ENCODE measurements at regions not wholly inside any gene's neighbourhood (a gene's known extent, or its start where the extent isn't known, plus 50 kb on each side); places are given as distances from the start of the nearest gene placed in this dataset.

- FAIRE-seq: no peak
- WGBS, 2 experiments (ENCODE audit: extremely low coverage in 1 of 2, insufficient coverage in 1 of 2, insufficient read length in 1 of 2, insufficient replicate concordance in 2 of 2, low coverage in 1 of 2, low lambda C conversion rate in 2 of 2, missing lambda C conversion rate in 1 of 2): 96% methylated on average over 2 of the region's 2 CpGs; no CpG with 5 or more reads in 1 of the 2 experiments
- H3K4me2 ChIP-seq (ENCODE audit: insufficient read depth in 1 of 2, low read depth in 2 of 2, low read length in 2 of 2): no peak overlapping the region
Observed at GRCh38 chr2:34851804-34852203, 1252.7 kb upstream of the FAM98A start.

More at GRCh38 chr2:34851804-34852203, 1252.7 kb upstream of the FAM98A start:
- Histone ChIP-seq H2AFZ (ENCODE audit: low read length) (no peak overlapping the region), H2BK120ac (replicated peaks; ENCODE audit: low read depth, low read length) (no peak overlapping the region), H3K4me1 (replicated peaks in 1 of 4; ENCODE audit: control insufficient read depth in 3 of 4, insufficient read depth in 4 of 4, low read length in 3 of 4) (no peaks in the 10 kb centered on the region), H3K4ac (replicated peaks; ENCODE audit: insufficient read length, low read depth, low read length) (no peak overlapping the region), H3K4me3 (ENCODE audit: extremely low read depth in 1 of 4, insufficient read depth in 2 of 4, low read depth in 3 of 4, low read length in 4 of 4) (no peak overlapping the region), H3K36me3 (ENCODE audit: control insufficient read depth in 2 of 4, insufficient read depth in 4 of 4, low read length in 3 of 4) (no peaks in the 10 kb centered on the region), H2AK5ac (ENCODE audit: low read depth, low read length) (no peak overlapping the region), H4K5ac (ENCODE audit: insufficient read length, low read depth, low read length) (no peak overlapping the region), H3K18ac (ENCODE audit: extremely low read depth, low read length) (no peak overlapping the region), H3K56ac (replicated peaks; ENCODE audit: insufficient read length, low read depth, low read length) (no peak overlapping the region), H3K79me1 (ENCODE audit: low read depth, low read length) (no peaks in the 10 kb centered on the region), H3K27me3 (replicated peaks in 1 of 4; ENCODE audit: control insufficient read depth in 3 of 4, extremely low read depth in 1 of 4, insufficient read depth in 3 of 4, low read length in 3 of 4) (no peaks in the 10 kb centered on the region), H3K23ac (ENCODE audit: insufficient read length) (no peak overlapping the region), H3K14ac (ENCODE audit: insufficient read length) (no peak overlapping the region), H2BK12ac (ENCODE audit: low read depth, low read length) (no peak overlapping the region), H2BK20ac (ENCODE audit: low read length) (no peak overlapping the region), H3K23me2 (ENCODE audit: low read depth, low read length) (no peaks in the 10 kb centered on the region), H3K9me3 (ENCODE audit: insufficient read depth in 2 of 2, low read depth in 1 of 2, low read length in 1 of 2) (no peaks in the 10 kb centered on the region), H4K20me1 (replicated peaks in 1 of 2; ENCODE audit: control insufficient read depth in 1 of 2, insufficient read depth in 2 of 2, low read length in 2 of 2) (no peaks in the 10 kb centered on the region), H2BK15ac (ENCODE audit: low read length) (no peak overlapping the region), H3K9ac (replicated peaks in 1 of 4; ENCODE audit: extremely low read depth in 1 of 4, low read depth in 3 of 4, low read length in 3 of 4) (no peak overlapping the region), H3K27ac (ENCODE audit: low read depth, low read length) (no peak overlapping the region), H4K91ac (replicated peaks; ENCODE audit: insufficient read length, low read length) (no peak overlapping the region), H4K8ac (ENCODE audit: extremely low read depth, insufficient read depth, low read length) (no peak overlapping the region), H2BK5ac (ENCODE audit: low read depth, low read length) (no peak overlapping the region), H3K79me2 (ENCODE audit: control insufficient read depth in 1 of 2, insufficient read depth in 2 of 2, low read length in 2 of 2) (no peaks in the 10 kb centered on the region)
- TF ChIP-seq FOSL1 (IDR thresholded peaks at IDR 0.05; ENCODE audit: insufficient read depth, low read depth, low read length) (no peak), POLR2A (IDR thresholded peaks at IDR 0.05; ENCODE audit: control extremely low read depth in 1 of 2, low read depth in 2 of 2, low read length in 2 of 2) (no peak), TAF1 (IDR thresholded peaks at IDR 0.05; ENCODE audit: low read depth, low read length) (no peak), POLR2AphosphoS5 (IDR thresholded peaks at IDR 0.05; ENCODE audit: low read depth, low read length) (no peak), BACH1 (IDR thresholded peaks at IDR 0.05; ENCODE audit: low read length) (no peak), CBX5 (IDR thresholded peaks at IDR 0.05; ENCODE audit: low read depth, low read length) (no peak), RXRA (IDR thresholded peaks at IDR 0.05; ENCODE audit: insufficient read depth, low read depth, low read length) (no peak), BRCA1 (IDR thresholded peaks at IDR 0.05; ENCODE audit: low read depth, low read length) (no peak), SP4 (IDR thresholded peaks at IDR 0.05; ENCODE audit: low read length) (no peak), SIRT6 (IDR thresholded peaks at IDR 0.05; ENCODE audit: low read length) (no peak), CBX8 (IDR thresholded peaks at IDR 0.05; ENCODE audit: borderline replicate concordance, low read depth, low read length) (no peak)
- ChIA-PET CTCF (ENCODE audit: partially characterized antibody) (no interaction called here), POLR2A (ENCODE audit: partially characterized antibody) (no interaction called here)
- no peak for DNase-seq (ENCODE audit: low read depth in 1 of 2, low spot score in 2 of 2)

Data from H1 (cell line).